BJ (cell line): ENCODE measurements at regions not wholly inside any gene's neighbourhood (a gene's known extent, or its start where the extent isn't known, plus 50 kb on each side); places are given as distances from the start of the nearest gene placed in this dataset.
"Not testable (repeated sequence)": the region's sequence is repeated elsewhere in the genome, so short reads cannot be mapped to it uniquely, and the experiment has no call there.

Source experiments
- CTCF ChIA-PET: fragments of 350-600 bp; formaldehyde crosslinking; extraction: SDS; loops from one replicate; lab custom pipeline; 2021; ENCODE audit warnings: antibody characterized with exemption, inconsistent platforms; lab: Yijun Ruan, JAX
- POLR2A ChIA-PET: fragments of 300-600 bp; sonication (Branson Sonifier 250); formaldehyde crosslinking; extraction: SDS; loops from one replicate; lab custom pipeline; 2021; ENCODE audit warnings: antibody characterized with exemption; lab: Charles Lee
- DNase-seq: peaks from one replicate; pipeline ENCODE4 v3.0.0-alpha.2; 2011; ENCODE audit warnings: low read depth
- H3K27me3 ChIP-seq: 2 replicates; pipeline ENCODE4 v1.6.0; 2011; ENCODE audit warnings: low read length; ENCODE audit not compliant: control insufficient read depth, insufficient read depth
- H3K36me3 ChIP-seq: 2 replicates; pipeline ENCODE4 v1.5.1; 2011; ENCODE audit warnings: low read length; ENCODE audit not compliant: control insufficient read depth, insufficient read depth
- H3K4me3 ChIP-seq: 2 replicates; pipeline ENCODE4 v1.5.1; 2011; ENCODE audit warnings: low read depth, mild to moderate bottlenecking, control low read depth, low read length
- TF ChIP-seq, protein P1 (sequence below): IDR thresholded peaks from 2 replicates; pipeline ENCODE4 v1.5.1; 2011; ENCODE audit warnings: low read depth, mild to moderate bottlenecking, control low read depth, inconsistent platforms, low read length, moderate library complexity; ENCODE audit not compliant: insufficient read depth

DNA sequence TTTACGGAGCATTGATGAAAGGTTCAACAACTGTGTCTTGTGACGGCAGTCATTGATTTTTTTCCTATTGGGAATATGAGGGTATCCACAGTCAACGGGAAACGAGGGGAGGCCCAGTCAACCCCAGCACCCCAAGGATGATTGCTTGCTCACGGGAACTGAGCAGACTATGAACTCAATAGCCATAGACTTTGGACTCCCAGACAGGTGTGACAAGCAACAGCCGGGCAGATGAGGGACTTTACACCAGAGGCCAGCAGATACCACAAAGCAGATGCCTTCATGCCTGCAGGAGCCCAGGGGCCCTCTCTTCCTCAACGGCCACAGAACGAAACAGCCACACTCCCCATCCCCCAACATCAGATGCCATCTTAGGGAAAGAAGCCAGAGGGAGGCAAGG, 80.3 kb upstream of the FLT1 start:
- TF ChIP-seq, protein P1, sequence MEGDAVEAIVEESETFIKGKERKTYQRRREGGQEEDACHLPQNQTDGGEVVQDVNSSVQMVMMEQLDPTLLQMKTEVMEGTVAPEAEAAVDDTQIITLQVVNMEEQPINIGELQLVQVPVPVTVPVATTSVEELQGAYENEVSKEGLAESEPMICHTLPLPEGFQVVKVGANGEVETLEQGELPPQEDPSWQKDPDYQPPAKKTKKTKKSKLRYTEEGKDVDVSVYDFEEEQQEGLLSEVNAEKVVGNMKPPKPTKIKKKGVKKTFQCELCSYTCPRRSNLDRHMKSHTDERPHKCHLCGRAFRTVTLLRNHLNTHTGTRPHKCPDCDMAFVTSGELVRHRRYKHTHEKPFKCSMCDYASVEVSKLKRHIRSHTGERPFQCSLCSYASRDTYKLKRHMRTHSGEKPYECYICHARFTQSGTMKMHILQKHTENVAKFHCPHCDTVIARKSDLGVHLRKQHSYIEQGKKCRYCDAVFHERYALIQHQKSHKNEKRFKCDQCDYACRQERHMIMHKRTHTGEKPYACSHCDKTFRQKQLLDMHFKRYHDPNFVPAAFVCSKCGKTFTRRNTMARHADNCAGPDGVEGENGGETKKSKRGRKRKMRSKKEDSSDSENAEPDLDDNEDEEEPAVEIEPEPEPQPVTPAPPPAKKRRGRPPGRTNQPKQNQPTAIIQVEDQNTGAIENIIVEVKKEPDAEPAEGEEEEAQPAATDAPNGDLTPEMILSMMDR, result no peak
- Histone ChIP-seq H3K36me3 (no peaks in the 10 kb centered on the region), H3K27me3 (no peaks in the 10 kb centered on the region), H3K4me3 (no peak overlapping the region)
- ChIA-PET POLR2A (no interaction called here), CTCF (no interaction called here)
- no peak for DNase-seq

DNA sequence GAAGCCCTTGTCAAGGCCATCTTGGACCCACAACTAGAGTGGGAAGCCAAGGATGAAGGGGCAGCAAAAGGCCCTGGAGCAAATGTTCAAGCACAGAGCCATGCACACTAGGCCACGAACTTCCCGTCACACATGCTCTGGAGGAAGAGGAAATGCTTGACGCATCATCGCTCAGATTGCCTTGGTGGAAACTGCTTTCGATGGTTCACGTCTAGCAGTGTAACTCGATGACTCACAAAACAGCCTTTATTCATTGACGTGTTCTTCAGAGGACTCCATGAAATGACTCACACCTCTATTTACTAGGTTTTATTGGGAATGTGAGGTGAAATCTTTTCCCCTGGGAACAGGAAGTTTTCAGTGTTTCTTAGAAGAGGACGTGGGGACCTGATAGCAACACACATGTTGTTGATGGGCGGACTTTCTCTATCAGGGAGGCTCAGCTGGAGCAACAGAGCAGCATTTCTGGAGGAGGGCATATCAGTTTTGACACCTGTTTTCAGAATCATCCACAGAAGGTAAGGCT, 79.8 kb upstream of the FLT1 start:
- H3K27me3 ChIP-seq, result no peaks in the 10 kb centered on the region
- CTCF ChIA-PET, result no interaction called here
- H3K4me3 ChIP-seq, result no peak overlapping the region
- peak; percentile 95 for DNase-seq
- TF ChIP-seq, protein P1, result no peak
- H3K36me3 ChIP-seq, result no peaks in the 10 kb centered on the region
- POLR2A ChIA-PET, result no interaction called here

DNA sequence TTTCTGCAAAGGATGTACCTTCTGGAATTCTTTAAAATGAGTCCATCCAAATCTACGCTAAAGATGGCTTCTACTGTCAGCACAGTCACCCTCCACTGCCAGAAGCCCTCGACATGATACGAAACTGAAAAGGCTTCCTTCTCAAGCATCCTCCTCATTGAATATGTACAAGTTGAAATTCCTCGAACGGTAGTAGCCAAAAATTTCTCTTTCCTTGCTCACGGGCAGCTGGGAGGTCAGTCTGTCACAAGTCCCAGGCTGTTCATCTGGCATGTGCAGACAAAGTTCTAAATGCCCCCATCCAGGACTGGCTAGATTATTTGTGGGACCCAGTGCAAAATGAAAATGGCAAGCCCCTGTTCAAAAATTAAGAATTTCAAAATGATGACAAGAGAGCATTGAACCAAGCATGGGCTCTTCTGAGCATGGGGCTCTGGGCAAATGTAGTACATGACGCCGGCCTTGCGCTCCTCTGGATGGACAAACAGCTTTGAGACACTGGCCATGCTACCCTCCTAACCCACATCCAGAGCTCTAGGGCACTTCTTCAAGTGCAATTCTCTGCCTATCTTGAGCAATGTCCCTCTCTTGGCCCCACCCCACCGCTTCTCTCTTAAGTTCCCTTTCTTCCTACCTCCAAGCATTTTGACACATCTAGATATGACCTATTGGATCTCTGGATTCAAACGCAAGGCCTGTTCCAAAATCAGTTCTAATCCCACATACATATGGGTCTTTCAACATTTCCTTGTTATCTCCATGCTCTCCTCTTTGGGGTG, 78.9 kb upstream of the FLT1 start:
- CTCF ChIA-PET, result no interaction called here
- H3K27me3 ChIP-seq, result no peaks in the 10 kb centered on the region
- POLR2A ChIA-PET, result no interaction called here
- no peak for DNase-seq
- TF ChIP-seq, protein P1, result no peak
- no peaks in the 10 kb centered on the region for H3K36me3 ChIP-seq
- no peak overlapping the region for H3K4me3 ChIP-seq

DNA sequence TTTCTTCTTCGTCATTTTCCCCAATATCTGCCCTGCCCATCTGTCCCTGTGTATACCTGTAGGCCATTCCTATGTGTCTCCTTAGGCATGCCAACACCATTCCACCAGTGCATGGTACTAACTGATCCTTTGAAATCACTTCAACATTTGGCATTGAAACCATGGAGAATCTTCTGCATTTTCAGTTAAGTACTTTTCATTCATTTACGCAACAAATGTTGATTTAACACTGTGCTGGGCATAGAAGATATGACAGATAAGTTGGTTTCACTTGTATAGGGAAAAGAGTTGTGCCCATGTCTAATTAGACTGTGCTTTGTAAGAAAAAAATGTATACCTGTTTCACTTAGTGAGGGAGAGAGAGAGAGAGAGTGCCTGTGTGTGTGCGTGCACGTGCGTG, 77.9 kb upstream of the FLT1 start:
- DNase-seq, result no peak
- TF ChIP-seq, protein P1, result no peak
- ChIA-PET POLR2A (interaction anchor here (0.6 kb wide), 1 partner anchor 235 kb away, joined by 3 read pairs; no protein-coding TSS in a partner anchor), CTCF (no interaction called here)
- Histone ChIP-seq H3K36me3 (no peaks in the 10 kb centered on the region), H3K27me3 (no peaks in the 10 kb centered on the region), H3K4me3 (no peak overlapping the region)

DNA sequence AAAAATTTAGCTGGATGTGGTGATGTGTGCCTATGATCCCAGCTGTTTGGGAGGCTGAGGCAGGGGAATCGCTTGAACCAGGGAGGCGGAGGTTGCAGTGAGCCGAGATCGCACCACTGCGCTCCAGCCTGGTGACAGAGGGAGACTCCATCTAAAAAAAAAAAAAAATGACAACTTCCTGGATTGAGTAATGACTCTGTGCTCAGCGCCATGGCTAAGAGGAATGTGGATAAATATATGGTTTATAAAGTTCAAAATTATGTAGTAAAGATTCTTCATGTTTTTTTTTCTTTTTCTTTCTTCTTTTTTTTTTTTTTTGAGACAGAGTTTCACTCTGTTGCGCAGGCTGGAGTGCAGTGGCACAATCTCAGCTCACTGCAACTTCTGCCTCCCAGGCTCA, 75.4 kb upstream of the FLT1 start:
- CTCF ChIA-PET, result interaction anchor here (0.7 to 1.7 kb wide), 2 partner anchors 8 to 75 kb away, joined by 3 to 4 read pairs; partner anchors contain the start of gene FLT1
- DNase-seq, POLR2A ChIA-PET, H3K36me3 ChIP-seq, H3K27me3 ChIP-seq, H3K4me3 ChIP-seq: not testable (repeated sequence)
